Epidermal melanocyte (primary cell): ENCODE measurements at regions not wholly inside any gene's neighbourhood (a gene's known extent, or its start where the extent isn't known, plus 50 kb on each side); places are given as distances from the start of the nearest gene placed in this dataset.

Experiments used
- DNase-seq: peaks from one replicate; pipeline ENCODE4 v3.0.0; 2011; ENCODE audit warnings: low spot score; ENCODE audit not compliant: insufficient read length

DNA sequence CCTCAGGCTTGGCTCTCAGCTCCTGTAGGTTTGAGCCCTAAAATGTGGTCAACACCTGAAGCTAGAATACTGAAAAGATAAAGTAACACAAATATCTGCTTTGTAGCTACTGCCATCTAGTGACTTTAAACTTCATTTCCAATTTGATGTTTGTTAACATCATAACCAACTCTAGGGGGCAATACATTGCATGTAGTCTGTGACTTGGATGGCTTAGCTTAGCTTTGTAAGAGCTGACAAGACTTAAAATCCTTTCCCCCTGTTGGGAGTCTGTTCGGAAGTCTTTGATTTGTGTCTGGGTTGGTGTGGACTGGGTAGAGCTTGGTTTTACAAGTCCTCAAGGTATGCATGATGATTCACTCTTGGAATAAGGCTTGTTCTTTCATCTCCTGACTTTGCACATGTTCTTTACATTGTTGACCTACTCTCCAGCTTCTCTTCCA is 51.7 kb downstream of the SCN11A start:
- peak; percentile 32 for DNase-seq

DNA sequence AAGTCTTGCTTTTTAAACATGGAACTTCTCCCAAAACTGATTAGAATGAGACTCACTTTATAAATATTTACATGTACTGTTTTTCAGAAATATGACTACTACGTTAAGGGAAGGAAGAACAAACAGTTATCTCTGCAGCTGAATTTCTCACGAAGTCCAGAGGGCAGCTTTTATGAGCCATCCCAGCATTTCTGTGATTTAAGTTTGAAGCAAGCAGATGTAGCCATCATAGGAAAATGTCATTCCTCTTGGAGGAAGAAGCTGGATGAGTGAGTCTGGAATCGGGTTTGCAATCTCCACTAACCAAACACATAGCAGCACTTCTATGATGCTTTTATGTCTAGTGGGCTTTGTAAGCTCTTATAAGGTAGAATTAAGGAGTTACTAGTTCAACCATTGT is 53.7 kb downstream of the SCN11A start:
- DNase-seq, result no peak

DNA sequence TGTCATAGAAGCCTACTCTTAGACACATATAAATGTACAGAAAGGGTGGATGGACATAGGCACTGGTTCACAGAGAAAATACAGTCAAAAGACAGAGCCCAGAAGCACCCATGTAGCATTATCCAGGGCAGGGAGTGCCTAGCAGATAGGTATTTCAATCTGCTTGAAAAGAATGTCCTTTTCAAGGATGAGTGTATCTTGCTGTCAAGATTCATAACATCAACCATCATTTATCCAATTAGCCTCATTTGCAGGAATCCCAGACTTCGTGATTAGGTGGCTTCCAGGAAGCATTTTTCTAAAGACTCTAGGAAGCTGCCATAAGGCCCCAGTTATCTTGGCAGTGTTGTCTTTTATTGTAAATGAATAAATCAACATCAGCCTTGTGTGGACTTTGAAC is 55.6 kb downstream of the SCN11A start:
- no peak for DNase-seq

DNA sequence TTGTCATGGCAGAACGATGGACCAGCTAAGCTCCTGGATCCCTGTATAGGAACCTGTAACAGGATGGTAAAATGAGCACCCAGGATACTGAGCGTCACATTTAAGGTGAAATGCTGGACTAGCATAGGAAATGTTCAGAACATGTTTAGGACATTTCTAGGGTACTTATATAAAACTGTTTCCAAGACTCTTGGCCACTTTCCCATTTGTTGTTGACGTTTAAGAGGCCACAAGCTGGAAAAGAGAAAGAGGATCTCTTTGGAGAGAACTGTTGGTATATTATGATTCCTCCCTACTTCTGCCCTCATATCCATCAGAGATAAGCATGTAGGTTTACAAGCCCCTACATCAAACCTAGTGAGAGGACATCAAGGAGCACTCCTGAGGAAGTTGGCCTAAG is 57.5 kb downstream of the SCN11A start:
- DNase-seq, result no peak

DNA sequence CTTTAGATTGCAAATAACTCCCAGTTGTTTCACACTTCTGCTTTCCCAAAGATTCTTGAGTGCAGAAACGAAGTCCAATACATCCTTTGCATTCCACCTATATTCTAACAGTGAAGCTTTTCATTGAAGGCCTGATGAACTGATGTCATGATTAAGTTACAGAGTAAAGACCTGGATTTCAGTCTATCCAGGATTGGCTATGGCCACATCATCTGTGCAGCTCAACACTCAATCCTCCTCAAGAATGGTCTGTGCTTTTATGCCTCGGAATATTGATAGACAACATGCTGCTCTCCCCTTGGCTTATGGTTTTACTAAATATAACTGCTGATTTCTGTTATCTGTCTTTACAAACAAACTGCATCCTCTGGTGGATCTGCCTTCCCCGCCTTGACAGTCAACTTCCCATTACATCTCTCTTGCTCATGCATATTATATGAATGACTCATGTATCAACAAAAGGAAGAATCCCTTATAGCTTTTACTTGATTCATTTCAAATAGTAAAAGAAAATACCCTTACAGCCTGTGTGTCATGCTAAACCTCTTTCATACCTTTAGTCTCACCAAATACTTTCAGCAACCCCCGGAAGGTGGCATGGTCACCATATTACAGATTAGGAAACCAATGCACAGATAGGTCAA is 59.5 kb downstream of the SCN11A start:
- no peak for DNase-seq

DNA sequence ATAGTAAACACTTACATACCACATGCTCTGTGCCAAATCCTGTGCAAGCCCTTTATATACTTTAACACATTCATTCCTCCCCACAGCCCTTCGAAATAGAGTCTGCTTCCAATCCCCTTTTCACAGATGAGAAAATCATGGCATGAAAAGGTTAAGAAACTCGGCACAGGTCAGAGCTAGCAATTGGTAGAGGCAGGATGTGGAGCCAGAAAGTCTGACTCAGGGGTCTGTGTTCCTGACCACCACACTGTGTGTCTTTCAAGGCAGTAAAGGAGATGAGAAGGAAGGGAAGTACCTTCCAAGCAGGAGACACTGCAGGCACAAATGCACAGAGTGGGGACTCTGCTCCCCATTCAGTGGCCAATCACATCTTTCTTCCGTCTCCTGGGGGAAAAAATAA is 61.1 kb downstream of the SCN11A start:
- DNase-seq, result no peak

DNA sequence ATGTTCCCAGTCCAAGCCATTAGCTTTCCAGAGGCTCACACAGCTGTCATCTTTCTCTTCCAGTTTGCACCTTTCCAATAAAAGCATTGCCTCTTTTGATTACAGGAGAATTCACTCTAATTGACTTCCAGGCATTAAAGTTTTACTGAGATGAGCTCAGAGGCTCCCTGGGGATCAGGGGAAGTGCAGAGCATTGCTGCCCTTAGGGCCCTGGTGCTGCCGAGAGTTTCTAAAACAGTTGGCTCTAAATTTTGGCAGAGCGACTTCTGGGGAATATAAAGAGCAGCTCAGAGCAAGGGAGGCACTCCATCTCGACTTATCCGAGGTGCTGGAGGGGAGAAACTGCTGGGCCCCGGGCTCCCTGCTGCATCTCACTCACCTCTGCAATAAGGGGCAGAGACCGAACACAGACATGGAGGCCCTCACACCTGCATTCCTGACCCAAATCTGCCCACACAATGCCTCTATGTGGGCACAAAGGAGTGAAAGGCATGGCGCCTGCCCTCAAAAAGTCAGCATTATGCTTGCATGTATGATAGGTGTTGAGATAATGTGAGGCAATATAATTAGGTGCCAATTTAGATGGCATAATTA is 61.7 kb downstream of the SCN11A start:
- no peak for DNase-seq

DNA sequence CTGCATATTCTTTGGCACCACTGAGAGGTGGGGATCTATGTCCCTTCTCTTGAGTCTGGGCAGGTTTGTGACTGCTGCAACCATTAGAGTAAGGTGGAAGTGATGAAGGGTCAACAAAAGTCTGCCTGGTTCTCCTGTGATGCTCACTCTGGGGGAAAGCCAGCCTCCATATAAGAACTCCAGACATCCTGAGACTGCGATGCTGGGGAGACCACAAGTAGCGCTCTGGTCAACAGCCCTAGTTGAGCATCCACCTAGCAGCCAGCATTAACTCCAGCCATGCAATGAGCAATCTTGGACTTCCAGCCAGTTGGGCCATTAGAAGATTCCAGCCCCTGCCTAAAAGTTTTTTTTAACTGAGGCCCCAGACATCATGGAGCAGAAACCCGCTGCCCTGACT is 62.8 kb downstream of the SCN11A start:
- DNase-seq, result no peak

DNA sequence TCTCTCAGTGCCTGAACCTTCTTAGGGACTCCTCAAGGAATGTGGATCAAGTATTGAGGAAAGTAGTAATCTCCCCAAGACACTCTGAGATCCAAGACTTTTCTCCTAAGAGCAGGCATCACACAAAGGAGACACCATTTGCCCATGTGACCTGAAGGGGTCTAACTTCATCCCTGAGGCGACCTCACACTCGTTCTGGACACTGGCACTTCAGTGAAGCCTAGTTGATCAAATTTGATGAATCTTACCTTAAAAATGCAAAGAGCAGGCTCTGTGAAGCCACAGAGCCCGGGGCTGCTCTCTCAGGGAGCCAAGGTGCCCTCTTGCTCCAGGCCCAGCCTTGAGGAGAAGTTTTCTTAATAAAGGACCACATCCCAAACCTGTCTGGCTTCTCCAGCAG is 64.3 kb downstream of the SCN11A start:
- DNase-seq, result no peak

DNA sequence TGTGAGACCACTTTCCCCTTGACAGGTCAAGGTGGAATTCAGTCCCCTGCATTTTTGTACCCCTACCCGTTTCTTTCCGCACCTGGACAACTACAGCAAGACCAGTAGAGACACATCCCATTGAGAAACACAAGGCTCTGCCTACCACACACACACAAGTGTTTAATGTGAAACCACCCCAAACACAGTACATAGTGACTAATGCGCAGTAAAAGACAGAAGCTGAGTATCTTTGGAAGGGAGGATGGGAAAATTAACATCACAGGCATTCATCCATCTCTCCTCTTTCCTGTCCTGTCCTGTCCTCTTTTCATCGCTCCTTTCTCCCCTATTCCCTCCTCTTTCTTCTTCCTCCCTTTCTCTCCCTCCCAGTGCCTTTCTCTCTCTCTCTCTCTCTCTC is 64.8 kb downstream of the SCN11A start:
- no peak for DNase-seq

DNA sequence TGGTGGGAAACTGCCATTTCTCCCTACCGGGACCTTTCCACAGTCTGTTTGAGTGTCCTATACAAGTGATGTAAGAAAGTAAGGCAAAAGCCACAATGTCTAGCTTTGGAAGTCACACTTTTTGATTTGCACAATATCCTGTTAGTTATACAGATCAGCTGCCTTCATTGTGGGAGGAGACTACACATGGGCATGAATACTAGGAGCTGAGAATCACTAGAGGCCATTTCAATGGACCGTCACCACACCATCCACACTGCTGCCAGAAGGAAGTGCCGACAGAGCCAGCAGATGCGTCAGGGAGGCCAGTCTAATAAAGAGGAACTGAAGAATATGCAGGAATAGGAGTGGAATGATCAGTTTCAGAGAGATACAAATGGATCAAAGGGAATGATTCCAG is 65.8 kb downstream of the SCN11A start:
- DNase-seq, result no peak

DNA sequence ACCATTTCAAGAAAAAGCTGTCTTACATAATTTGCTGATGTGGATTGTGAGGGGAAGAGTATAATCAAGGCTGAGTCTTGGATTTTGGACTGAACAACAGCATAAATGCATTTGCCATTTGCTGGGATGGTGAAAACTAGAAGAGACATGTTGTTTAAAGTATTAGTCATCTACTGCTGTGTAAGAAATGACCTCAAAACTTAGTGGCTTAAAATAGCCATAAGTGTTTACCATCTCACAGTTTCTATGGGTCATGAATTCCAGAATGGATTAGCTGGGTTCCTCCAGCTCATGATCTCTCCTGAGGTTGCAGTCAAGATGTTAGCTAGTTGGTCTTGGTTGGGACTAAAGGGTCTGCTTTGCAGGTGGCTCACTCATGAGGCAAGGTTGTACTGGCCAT is 66.2 kb downstream of the SCN11A start:
- DNase-seq, result no peak

DNA sequence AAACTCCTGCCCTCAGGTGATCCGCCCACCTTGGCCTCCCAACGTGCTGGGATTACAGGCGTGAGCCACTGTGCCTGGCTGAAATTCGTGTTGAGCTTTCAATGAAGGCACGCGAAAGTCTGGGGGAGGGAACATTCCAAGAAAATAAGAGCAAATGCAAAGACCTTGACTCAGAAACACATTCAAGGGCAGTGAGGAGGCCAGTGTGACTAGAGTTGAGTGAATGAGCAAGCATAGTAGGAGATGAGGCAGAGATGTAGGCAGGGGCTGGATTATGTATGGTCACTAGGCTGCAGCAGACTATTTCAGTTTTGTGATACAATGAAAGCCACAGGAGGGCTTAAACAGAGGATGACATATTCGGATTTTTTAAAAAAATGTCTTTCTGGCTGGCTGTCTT is 67.0 kb downstream of the SCN11A start:
- no peak for DNase-seq

DNA sequence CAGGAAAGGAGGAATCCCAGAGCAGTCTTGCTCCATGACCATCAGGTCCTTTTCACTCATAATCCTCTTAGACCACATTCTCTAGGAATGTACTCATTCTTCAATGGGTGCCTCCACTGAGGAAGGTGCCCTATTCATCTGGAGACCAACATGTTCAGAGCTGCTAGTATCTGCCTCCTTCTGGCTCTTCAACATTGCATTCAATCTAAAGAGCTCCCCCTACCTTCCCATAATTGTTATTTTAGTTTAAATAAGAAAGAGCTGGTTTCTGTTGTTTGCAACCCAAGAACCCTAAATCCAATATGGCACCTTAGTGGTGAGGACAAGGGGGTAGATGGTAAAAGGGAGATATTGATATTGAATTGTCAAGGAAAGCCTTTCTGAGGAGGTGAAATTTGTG is 67.6 kb downstream of the SCN11A start:
- DNase-seq, result no peak

DNA sequence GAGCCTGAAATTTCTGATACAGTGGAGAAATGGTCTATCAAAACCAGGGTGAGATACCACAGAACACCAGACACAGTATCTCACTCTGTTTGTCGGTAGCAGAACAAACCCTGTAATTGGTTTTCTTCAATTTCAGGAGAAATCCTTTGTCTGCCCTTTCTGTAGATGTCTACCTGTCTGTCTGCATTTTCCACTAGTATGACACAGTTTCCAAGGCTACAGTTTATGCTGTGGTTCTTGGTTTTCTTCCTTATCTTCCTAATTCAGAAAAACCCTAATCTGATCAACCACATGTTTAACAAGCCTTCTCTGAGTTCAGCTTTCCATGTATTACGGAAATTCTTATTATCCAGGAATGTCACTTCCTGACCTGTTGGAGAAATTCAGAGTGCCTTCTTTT is 70.8 kb downstream of the SCN11A start:
- no peak for DNase-seq

DNA sequence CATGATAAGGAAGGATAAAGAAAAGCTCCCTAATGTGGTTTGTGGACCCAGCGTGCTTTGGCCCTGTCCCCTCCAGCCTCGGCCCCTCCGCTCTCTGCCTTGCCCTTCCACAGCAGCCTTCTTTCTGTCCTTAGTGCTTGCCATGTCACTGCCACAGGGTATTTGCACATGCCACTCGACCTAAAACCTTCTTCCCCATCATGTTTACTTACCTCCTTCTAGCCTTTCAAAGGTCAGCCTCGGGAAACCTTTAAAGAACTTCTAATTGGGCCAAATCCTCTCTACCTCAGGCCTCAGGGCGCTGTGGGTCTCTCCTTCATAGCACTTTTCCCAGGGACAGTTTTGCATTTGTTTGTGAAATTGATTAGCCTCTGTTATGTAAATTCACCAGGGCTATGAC is 73.0 kb downstream of the SCN11A start:
- DNase-seq, result no peak

DNA sequence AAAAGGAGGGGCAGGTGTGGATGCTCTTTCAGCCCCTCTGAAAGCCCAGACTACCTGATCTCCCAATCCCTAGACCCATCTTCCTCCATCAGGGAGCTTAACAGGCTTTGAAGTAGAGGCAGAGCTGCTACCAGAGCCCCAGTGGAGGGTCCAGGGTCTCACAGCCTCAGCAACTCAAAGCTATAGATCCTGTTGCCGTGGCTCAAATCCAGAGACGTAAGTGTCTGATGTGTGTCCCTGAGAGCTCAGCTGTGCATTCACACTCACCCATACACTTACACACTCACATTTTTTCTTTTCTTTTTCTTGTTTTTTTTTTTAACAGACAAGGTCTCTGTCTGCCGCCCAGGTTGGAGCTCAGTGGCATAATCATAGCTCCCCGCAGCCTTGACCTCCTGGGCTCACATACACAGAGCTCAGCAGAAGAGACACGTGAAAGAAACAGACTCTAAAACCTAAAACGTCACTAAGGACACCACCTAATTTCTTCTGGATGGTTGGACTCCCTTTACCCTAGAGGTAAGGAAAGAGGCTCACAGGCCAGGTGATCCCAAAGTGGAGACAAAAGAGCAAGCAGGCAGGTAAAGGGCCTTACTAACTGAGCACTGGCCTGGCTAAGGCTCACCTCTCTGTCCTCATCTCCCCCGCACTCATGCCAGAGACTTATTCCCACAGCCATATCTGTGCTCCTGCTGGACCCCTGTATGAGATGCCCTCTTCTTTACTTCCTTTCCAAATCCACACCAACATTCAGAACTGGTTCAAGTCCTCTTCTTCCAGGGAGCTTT is 80.7 kb downstream of the SCN11A start:
- no peak for DNase-seq

DNA sequence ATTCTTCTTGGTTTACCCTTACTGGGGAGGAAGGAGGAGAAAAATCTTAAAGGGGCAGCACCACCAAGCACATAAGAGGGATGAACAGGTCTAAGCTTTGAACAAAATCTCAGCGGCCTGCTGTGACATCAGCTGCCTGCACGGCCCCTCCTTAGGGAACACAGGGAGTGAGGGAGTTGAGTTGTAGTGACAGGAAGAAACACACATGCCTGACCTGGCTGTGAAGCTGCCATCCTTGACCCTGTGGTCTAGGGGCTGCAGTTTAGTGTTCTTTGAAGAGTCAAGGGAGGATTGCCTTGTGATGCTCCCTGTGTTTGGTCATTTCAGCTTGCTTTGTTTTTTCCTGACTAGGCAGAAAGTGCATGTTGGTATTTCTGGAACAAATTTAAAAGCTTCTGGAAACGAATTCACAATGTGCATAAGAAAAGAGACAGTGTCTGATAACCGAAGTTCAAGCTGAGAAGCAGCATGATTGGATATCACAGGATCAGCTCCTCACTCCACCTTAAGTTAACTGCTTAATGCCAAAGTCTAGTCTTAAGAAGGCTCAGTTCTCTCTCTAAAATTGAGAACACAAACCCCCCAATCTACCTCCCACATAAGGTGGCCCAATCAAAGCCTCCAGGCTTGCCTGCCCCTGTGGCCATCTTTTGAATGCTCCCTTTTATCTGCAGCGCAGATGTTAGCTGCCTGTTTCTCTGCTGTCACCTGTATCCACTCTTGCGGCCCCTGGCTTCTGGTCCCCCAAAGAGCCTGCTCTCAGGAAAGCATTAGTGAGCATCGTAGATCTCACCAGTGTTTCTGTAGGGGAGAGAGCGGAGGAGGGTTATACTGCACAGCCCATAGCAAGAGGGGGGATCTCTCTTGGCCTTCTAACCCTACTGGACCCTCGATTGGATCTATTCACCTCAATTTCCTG is 82.2 kb downstream of the SCN11A start:
- DNase-seq, result no peak

DNA sequence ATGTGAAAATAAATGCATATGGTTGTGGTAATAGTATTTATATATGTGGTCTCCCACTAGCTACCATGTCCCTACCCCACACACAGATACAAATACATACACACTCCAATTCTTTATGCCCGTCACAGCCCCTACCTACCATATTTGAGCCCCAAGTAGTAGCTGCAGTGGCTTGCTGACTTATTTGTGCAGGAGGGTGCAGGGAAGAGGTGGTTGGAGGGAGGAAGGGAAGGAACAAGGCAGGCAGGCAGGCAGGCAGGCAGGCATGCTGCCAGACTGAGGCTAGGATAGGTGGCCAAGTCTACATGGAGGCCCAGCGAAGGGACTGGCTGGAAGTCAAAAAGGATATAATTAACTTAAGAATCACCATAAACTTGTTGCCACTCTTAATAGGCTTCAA is 82.9 kb downstream of the SCN11A start:
- no peak for DNase-seq

DNA sequence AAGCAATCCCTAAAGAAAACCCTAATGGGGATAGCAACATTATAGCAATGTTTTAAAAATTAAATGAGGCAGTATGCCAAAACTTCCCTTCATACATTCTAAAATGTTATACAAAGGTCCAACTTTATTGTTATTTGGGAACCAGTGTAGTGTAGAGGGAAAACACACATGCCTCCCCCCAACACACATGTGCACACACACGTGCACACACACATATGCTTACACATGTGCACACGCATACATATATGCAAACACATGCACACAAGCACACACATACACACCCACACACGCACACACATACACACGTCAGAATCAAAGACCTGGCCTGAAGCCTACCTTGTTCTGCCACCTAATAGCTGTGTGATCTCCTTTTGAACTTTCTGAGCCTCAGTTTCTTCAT is 83.3 kb downstream of the SCN11A start:
- no peak for DNase-seq

DNA sequence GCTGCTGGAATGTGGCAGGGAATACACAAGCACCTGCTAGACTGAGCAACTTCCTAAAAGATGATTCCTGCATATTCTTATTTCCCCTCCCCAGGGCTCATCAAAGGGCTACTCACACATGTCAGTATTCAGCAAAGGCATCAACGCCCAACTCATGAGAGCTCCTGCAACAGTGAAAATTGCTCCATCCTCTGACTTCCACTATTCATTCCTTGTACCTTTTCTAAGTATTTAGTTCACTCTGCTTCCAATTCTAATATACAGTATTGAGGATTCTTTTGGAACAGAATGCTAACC is 84.1 kb downstream of the SCN11A start:
- no peak for DNase-seq
